WTC11 (cell line): ENCODE measurements at regions not wholly inside any gene's neighbourhood (a gene's known extent, or its start where the extent isn't known, plus 50 kb on each side); places are given as distances from the start of the nearest gene placed in this dataset.

Source experiments
- CREB1 ChIP-seq: sonication (generic); formaldehyde crosslinking; IDR thresholded peaks from 2 replicates; pipeline ENCODE4 v1.8.0; 2023; ENCODE audit warnings: mild to moderate bottlenecking, missing genetic modification reagents
- ESRRA ChIP-seq: sonication (generic); formaldehyde crosslinking; IDR thresholded peaks from 2 replicates; pipeline ENCODE4 v1.8.1; 2022; ENCODE audit warnings: mild to moderate bottlenecking, missing genetic modification reagents, borderline replicate concordance
- FOXK1 ChIP-seq: sonication (generic); formaldehyde crosslinking; IDR thresholded peaks from 2 replicates; pipeline ENCODE4 v1.8.0; 2022; ENCODE audit warnings: mild to moderate bottlenecking, moderate library complexity, missing genetic modification reagents
- GABPB1 ChIP-seq: sonication (generic); formaldehyde crosslinking; IDR thresholded peaks from 2 replicates; pipeline ENCODE4 v1.8.1; 2023; ENCODE audit warnings: mild to moderate bottlenecking, missing genetic modification reagents
- MXD4 ChIP-seq: fragments of 250-450 bp; sonication (Bioruptor Pico); IDR thresholded peaks from 2 replicates; pipeline ENCODE4 v1.8.0; 2021; ENCODE audit warnings: mild to moderate bottlenecking, moderate library complexity, borderline replicate concordance
- NFE2L1 ChIP-seq: sonication (generic); formaldehyde crosslinking; IDR thresholded peaks from 2 replicates; pipeline ENCODE4 v1.8.1; 2023; ENCODE audit warnings: missing genetic modification reagents
- NR2C2 ChIP-seq: sonication (generic); formaldehyde crosslinking; IDR thresholded peaks from 2 replicates; pipeline ENCODE4 v1.8.0; 2022; ENCODE audit warnings: mild to moderate bottlenecking, missing genetic modification reagents
- SP1 ChIP-seq: sonication (generic); formaldehyde crosslinking; conservative IDR thresholded peaks from 2 replicates; pipeline ENCODE4 v1.8.1; 2022; ENCODE audit warnings: missing genetic modification reagents
- ZBTB21 ChIP-seq: sonication (generic); formaldehyde crosslinking; IDR thresholded peaks from 2 replicates; pipeline ENCODE4 v1.8.1; 2023; ENCODE audit warnings: mild to moderate bottlenecking, missing genetic modification reagents, borderline replicate concordance
- ZNF121 ChIP-seq: sonication (generic); formaldehyde crosslinking; IDR thresholded peaks from 2 replicates; pipeline ENCODE4 v1.8.0; 2023; ENCODE audit warnings: missing genetic modification reagents
- TF ChIP-seq, protein P1 (sequence below): fragments of 200-600 bp; IDR thresholded peaks from 2 replicates; pipeline ENCODE4 v1.8.0; 2022; ENCODE audit warnings: antibody characterized with exemption
- TF ChIP-seq, protein P2 (sequence below): sonication (generic); formaldehyde crosslinking; IDR thresholded peaks from 2 replicates; pipeline ENCODE4 v1.8.0; 2022; ENCODE audit warnings: missing genetic modification reagents
- TF ChIP-seq, protein P3 (sequence below): sonication (generic); formaldehyde crosslinking; IDR thresholded peaks from 2 replicates; pipeline ENCODE4 v1.8.0; 2022; ENCODE audit warnings: mild to moderate bottlenecking, missing genetic modification reagents
- TF ChIP-seq, protein P4 (sequence below): sonication (generic); formaldehyde crosslinking; IDR thresholded peaks from 2 replicates; pipeline ENCODE4 v1.8.1; 2023; ENCODE audit warnings: mild to moderate bottlenecking, moderate library complexity, missing genetic modification reagents

DNA sequence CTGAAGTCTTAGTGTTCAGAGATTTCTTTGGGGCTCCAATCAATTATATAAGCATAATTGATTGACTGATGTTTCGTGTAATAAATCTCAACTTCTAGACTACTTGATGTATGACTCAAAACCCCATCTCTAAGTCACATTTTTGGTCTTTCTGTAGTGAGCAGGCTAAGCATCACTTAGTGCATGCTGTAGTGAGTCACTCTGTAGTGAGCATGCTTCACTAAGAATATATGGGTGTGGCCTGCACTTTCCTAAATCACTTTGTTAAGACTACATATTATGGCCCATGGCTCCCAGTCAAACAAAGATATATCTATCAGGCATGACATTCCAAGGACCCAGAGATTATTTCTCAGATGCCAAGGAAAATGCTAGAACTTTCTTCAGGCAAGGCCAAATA lies 909.4 kb upstream of the LRFN5 start:
- TF ChIP-seq SP1 (CRISPR knock-in tag) = no peak
- TF ChIP-seq, protein P1, sequence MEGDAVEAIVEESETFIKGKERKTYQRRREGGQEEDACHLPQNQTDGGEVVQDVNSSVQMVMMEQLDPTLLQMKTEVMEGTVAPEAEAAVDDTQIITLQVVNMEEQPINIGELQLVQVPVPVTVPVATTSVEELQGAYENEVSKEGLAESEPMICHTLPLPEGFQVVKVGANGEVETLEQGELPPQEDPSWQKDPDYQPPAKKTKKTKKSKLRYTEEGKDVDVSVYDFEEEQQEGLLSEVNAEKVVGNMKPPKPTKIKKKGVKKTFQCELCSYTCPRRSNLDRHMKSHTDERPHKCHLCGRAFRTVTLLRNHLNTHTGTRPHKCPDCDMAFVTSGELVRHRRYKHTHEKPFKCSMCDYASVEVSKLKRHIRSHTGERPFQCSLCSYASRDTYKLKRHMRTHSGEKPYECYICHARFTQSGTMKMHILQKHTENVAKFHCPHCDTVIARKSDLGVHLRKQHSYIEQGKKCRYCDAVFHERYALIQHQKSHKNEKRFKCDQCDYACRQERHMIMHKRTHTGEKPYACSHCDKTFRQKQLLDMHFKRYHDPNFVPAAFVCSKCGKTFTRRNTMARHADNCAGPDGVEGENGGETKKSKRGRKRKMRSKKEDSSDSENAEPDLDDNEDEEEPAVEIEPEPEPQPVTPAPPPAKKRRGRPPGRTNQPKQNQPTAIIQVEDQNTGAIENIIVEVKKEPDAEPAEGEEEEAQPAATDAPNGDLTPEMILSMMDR = no peak
- no peak for TF ChIP-seq ZBTB21 (CRISPR knock-in tag)
- TF ChIP-seq ESRRA (CRISPR knock-in tag) = no peak
- no peak for TF ChIP-seq CREB1 (CRISPR knock-in tag)
- no peak for TF ChIP-seq GABPB1 (CRISPR knock-in tag)
- TF ChIP-seq FOXK1 (CRISPR knock-in tag) = no peak
- TF ChIP-seq, protein P2, sequence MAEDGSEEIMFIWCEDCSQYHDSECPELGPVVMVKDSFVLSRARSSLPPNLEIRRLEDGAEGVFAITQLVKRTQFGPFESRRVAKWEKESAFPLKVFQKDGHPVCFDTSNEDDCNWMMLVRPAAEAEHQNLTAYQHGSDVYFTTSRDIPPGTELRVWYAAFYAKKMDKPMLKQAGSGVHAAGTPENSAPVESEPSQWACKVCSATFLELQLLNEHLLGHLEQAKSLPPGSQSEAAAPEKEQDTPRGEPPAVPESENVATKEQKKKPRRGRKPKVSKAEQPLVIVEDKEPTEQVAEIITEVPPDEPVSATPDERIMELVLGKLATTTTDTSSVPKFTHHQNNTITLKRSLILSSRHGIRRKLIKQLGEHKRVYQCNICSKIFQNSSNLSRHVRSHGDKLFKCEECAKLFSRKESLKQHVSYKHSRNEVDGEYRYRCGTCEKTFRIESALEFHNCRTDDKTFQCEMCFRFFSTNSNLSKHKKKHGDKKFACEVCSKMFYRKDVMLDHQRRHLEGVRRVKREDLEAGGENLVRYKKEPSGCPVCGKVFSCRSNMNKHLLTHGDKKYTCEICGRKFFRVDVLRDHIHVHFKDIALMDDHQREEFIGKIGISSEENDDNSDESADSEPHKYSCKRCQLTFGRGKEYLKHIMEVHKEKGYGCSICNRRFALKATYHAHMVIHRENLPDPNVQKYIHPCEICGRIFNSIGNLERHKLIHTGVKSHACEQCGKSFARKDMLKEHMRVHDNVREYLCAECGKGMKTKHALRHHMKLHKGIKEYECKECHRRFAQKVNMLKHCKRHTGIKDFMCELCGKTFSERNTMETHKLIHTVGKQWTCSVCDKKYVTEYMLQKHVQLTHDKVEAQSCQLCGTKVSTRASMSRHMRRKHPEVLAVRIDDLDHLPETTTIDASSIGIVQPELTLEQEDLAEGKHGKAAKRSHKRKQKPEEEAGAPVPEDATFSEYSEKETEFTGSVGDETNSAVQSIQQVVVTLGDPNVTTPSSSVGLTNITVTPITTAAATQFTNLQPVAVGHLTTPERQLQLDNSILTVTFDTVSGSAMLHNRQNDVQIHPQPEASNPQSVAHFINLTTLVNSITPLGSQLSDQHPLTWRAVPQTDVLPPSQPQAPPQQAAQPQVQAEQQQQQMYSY (CRISPR knock-in tag) = no peak
- TF ChIP-seq NR2C2 (CRISPR knock-in tag) = no peak
- TF ChIP-seq ZNF121 (CRISPR knock-in tag) = no peak
- TF ChIP-seq NFE2L1 (CRISPR knock-in tag) = no peak
- TF ChIP-seq MXD4 (CRISPR knock-in tag) = no peak
- TF ChIP-seq, protein P3, sequence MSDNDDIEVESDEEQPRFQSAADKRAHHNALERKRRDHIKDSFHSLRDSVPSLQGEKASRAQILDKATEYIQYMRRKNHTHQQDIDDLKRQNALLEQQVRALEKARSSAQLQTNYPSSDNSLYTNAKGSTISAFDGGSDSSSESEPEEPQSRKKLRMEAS (CRISPR knock-in tag) = no peak
- TF ChIP-seq, protein P4, sequence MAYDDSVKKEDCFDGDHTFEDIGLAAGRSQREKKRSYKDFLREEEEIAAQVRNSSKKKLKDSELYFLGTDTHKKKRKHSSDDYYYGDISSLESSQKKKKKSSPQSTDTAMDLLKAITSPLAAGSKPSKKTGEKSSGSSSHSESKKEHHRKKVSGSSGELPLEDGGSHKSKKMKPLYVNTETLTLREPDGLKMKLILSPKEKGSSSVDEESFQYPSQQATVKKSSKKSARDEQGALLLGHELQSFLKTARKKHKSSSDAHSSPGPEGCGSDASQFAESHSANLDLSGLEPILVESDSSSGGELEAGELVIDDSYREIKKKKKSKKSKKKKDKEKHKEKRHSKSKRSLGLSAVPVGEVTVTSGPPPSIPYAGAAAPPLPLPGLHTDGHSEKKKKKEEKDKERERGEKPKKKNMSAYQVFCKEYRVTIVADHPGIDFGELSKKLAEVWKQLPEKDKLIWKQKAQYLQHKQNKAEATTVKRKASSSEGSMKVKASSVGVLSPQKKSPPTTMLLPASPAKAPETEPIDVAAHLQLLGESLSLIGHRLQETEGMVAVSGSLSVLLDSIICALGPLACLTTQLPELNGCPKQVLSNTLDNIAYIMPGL (CRISPR knock-in tag) = no peak
